SK-N-SH treated with all-trans-retinoic acid at 6 μM for 48 hours (cell line): ENCODE measurements at regions not wholly inside any gene's neighbourhood (a gene's known extent, or its start where the extent isn't known, plus 50 kb on each side); places are given as distances from the start of the nearest gene placed in this dataset.

Source experiments
- ATAC-seq: fragments of 200-7000 bp; cut with Tn5 transposase; 3 replicates; pipeline ENCODE4 v1.9.1; 2020; ENCODE audit warnings: mild to moderate bottlenecking, moderate library complexity
- ARNTL ChIP-seq: fragments of 450-650 bp; formaldehyde crosslinking; IDR thresholded peaks from 2 replicates; pipeline ENCODE4 v1.5.0; 2020; ENCODE audit warnings: low read depth, mild to moderate bottlenecking, moderate library complexity, borderline replicate concordance
- BACH2 ChIP-seq: fragments of 250-450 bp; sonication (Bioruptor Pico); IDR thresholded peaks from 2 replicates; pipeline ENCODE4 v1.9.0; 2021; ENCODE audit warnings: mild to moderate bottlenecking, borderline replicate concordance
- ESRRG ChIP-seq: fragments of 250-450 bp; sonication (Bioruptor Pico); IDR thresholded peaks from 2 replicates; pipeline ENCODE4 v1.6.1; 2021; ENCODE audit warnings: mild to moderate bottlenecking
- GLIS3 ChIP-seq: fragments of 250-450 bp; sonication (Bioruptor Pico); IDR thresholded peaks from 2 replicates; pipeline ENCODE4 v1.5.0; 2020; ENCODE audit warnings: mild to moderate bottlenecking, moderate library complexity
- OSR1 ChIP-seq: fragments of 250-450 bp; sonication (Bioruptor Pico); IDR thresholded peaks from 2 replicates; pipeline ENCODE4 v1.8.0; 2022; ENCODE audit warnings: moderate library complexity, mild to moderate bottlenecking, inconsistent platforms
- RARB ChIP-seq: fragments of 250-450 bp; sonication (Bioruptor Pico); IDR thresholded peaks from 2 replicates; pipeline ENCODE4 v1.8.0; 2021; ENCODE audit warnings: mild to moderate bottlenecking, moderate library complexity
- TCF4 ChIP-seq: fragments of 250-450 bp; sonication (Bioruptor Pico); IDR thresholded peaks from 2 replicates; pipeline ENCODE4 v1.8.0; 2021; ENCODE audit warnings: mild to moderate bottlenecking, moderate library complexity, borderline replicate concordance
- TOX ChIP-seq: fragments of 250-450 bp; sonication (Bioruptor Pico); IDR thresholded peaks from 2 replicates; pipeline ENCODE4 v1.8.0; 2021; ENCODE audit warnings: mild to moderate bottlenecking, moderate library complexity, borderline replicate concordance
- ZFP3 ChIP-seq: fragments of 250-450 bp; sonication (Bioruptor Pico); IDR thresholded peaks from 2 replicates; pipeline ENCODE4 v1.5.0; 2020; ENCODE audit warnings: mild to moderate bottlenecking, moderate library complexity
- ZFP30 ChIP-seq: fragments of 450-650 bp; formaldehyde crosslinking; IDR thresholded peaks from 2 replicates; pipeline ENCODE4 v1.5.0; 2022; ENCODE audit warnings: mild to moderate bottlenecking, moderate library complexity
- ZNF565 ChIP-seq: fragments of 450-650 bp; formaldehyde crosslinking; conservative IDR thresholded peaks from 2 replicates; pipeline ENCODE4 v1.5.0; 2020; ENCODE audit warnings: low read depth, mild to moderate bottlenecking, moderate library complexity
- ZNF70 ChIP-seq: fragments of 450-650 bp; formaldehyde crosslinking; IDR thresholded peaks from 2 replicates; pipeline ENCODE4 v1.5.0; 2020; ENCODE audit warnings: mild to moderate bottlenecking, moderate library complexity
- ZNF8 ChIP-seq: fragments of 450-650 bp; formaldehyde crosslinking; IDR thresholded peaks from 2 replicates; pipeline ENCODE4 v1.5.0; 2020; ENCODE audit warnings: mild to moderate bottlenecking, moderate library complexity
- TF ChIP-seq, protein P1 (sequence below): fragments of 250-450 bp; sonication (Bioruptor Pico); IDR thresholded peaks from 2 replicates; pipeline ENCODE4 v1.8.0; 2020; ENCODE audit warnings: mild to moderate bottlenecking, moderate library complexity, borderline replicate concordance
- TF ChIP-seq, protein P2 (sequence below): fragments of 250-450 bp; sonication (Bioruptor Pico); IDR thresholded peaks from 2 replicates; pipeline ENCODE4 v1.5.1; 2021; ENCODE audit warnings: mild to moderate bottlenecking, moderate library complexity
- TF ChIP-seq, protein P3 (sequence below): fragments of 250-450 bp; sonication (Bioruptor Pico); IDR thresholded peaks from 2 replicates; pipeline ENCODE4 v1.5.0; 2020; ENCODE audit warnings: mild to moderate bottlenecking, moderate library complexity
- TF ChIP-seq, protein P4 (sequence below): fragments of 250-450 bp; sonication (Bioruptor Pico); IDR thresholded peaks from 2 replicates; pipeline ENCODE4 v1.5.1; 2020; ENCODE audit warnings: low read depth, mild to moderate bottlenecking, moderate library complexity
- TF ChIP-seq, protein P5 (sequence below): fragments of 250-450 bp; sonication (Bioruptor Pico); IDR thresholded peaks from 2 replicates; pipeline ENCODE4 v1.8.0; 2021; ENCODE audit warnings: low read depth, mild to moderate bottlenecking, moderate library complexity, borderline replicate concordance

DNA sequence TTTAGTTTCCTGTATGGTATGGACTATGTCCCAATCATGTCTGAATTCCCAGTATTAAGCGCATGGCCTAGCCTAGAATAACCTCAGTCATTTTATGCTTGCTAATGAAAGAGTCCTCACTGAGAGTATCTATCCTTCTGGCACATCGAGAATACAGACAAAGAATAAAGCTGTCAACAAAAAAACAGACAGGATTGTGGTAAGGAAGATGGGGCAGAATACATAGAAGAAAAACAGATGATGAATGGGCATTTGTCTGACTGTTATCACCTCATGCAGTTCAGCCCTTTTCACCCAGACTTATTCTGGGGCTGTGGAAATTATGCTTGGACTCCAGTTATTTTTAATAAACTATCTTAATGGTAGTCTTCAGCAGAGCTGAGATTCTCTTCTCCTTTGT is 363.8 kb upstream of the TNC start:
- TF ChIP-seq ZNF70 (CRISPR knock-in tag) (no peak), ESRRG (no peak), RARB (CRISPR knock-in tag) (no peak), ZFP30 (no peak), TCF4 (CRISPR knock-in tag) (no peak), ZFP3 (no peak), ZNF565 (CRISPR knock-in tag) (no peak), BACH2 (CRISPR knock-in tag) (no peak), OSR1 (CRISPR knock-in tag) (no peak), GLIS3 (CRISPR knock-in tag) (no peak), ARNTL (CRISPR knock-in tag) (no peak)
- TF ChIP-seq, protein P1, sequence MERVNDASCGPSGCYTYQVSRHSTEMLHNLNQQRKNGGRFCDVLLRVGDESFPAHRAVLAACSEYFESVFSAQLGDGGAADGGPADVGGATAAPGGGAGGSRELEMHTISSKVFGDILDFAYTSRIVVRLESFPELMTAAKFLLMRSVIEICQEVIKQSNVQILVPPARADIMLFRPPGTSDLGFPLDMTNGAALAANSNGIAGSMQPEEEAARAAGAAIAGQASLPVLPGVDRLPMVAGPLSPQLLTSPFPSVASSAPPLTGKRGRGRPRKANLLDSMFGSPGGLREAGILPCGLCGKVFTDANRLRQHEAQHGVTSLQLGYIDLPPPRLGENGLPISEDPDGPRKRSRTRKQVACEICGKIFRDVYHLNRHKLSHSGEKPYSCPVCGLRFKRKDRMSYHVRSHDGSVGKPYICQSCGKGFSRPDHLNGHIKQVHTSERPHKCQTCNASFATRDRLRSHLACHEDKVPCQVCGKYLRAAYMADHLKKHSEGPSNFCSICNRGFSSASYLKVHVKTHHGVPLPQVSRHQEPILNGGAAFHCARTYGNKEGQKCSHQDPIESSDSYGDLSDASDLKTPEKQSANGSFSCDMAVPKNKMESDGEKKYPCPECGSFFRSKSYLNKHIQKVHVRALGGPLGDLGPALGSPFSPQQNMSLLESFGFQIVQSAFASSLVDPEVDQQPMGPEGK (CRISPR knock-in tag) = no peak
- TF ChIP-seq, protein P2, sequence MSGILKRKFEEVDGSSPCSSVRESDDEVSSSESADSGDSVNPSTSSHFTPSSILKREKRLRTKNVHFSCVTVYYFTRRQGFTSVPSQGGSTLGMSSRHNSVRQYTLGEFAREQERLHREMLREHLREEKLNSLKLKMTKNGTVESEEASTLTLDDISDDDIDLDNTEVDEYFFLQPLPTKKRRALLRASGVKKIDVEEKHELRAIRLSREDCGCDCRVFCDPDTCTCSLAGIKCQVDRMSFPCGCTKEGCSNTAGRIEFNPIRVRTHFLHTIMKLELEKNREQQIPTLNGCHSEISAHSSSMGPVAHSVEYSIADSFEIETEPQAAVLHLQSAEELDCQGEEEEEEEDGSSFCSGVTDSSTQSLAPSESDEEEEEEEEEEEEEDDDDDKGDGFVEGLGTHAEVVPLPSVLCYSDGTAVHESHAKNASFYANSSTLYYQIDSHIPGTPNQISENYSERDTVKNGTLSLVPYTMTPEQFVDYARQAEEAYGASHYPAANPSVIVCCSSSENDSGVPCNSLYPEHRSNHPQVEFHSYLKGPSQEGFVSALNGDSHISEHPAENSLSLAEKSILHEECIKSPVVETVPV (CRISPR knock-in tag) = no peak
- TF ChIP-seq, protein P3, sequence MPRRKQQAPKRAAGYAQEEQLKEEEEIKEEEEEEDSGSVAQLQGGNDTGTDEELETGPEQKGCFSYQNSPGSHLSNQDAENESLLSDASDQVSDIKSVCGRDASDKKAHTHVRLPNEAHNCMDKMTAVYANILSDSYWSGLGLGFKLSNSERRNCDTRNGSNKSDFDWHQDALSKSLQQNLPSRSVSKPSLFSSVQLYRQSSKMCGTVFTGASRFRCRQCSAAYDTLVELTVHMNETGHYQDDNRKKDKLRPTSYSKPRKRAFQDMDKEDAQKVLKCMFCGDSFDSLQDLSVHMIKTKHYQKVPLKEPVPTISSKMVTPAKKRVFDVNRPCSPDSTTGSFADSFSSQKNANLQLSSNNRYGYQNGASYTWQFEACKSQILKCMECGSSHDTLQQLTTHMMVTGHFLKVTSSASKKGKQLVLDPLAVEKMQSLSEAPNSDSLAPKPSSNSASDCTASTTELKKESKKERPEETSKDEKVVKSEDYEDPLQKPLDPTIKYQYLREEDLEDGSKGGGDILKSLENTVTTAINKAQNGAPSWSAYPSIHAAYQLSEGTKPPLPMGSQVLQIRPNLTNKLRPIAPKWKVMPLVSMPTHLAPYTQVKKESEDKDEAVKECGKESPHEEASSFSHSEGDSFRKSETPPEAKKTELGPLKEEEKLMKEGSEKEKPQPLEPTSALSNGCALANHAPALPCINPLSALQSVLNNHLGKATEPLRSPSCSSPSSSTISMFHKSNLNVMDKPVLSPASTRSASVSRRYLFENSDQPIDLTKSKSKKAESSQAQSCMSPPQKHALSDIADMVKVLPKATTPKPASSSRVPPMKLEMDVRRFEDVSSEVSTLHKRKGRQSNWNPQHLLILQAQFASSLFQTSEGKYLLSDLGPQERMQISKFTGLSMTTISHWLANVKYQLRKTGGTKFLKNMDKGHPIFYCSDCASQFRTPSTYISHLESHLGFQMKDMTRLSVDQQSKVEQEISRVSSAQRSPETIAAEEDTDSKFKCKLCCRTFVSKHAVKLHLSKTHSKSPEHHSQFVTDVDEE = no peak
- ATAC-seq = no peak

GRCh38 chr9:115482747-115483146 is 364.8 kb upstream of the TNC start:
- TF ChIP-seq, protein P4, sequence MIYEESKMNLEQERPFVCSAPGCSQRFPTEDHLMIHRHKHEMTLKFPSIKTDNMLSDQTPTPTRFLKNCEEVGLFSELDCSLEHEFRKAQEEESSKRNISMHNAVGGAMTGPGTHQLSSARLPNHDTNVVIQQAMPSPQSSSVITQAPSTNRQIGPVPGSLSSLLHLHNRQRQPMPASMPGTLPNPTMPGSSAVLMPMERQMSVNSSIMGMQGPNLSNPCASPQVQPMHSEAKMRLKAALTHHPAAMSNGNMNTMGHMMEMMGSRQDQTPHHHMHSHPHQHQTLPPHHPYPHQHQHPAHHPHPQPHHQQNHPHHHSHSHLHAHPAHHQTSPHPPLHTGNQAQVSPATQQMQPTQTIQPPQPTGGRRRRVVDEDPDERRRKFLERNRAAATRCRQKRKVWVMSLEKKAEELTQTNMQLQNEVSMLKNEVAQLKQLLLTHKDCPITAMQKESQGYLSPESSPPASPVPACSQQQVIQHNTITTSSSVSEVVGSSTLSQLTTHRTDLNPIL (CRISPR knock-in tag) = no peak
- TF ChIP-seq ZNF565 (CRISPR knock-in tag) (no peak), ESRRG (no peak), ZFP3 (no peak), RARB (CRISPR knock-in tag) (no peak)
- TF ChIP-seq, protein P2 (CRISPR knock-in tag) = no peak
- TF ChIP-seq, protein P5, sequence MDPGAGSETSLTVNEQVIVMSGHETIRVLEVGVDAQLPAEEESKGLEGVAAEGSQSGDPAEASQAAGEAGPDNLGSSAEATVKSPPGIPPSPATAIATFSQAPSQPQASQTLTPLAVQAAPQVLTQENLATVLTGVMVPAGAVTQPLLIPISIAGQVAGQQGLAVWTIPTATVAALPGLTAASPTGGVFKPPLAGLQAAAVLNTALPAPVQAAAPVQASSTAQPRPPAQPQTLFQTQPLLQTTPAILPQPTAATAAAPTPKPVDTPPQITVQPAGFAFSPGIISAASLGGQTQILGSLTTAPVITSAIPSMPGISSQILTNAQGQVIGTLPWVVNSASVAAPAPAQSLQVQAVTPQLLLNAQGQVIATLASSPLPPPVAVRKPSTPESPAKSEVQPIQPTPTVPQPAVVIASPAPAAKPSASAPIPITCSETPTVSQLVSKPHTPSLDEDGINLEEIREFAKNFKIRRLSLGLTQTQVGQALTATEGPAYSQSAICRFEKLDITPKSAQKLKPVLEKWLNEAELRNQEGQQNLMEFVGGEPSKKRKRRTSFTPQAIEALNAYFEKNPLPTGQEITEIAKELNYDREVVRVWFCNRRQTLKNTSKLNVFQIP = no peak
- ATAC-seq = no peak

DNA sequence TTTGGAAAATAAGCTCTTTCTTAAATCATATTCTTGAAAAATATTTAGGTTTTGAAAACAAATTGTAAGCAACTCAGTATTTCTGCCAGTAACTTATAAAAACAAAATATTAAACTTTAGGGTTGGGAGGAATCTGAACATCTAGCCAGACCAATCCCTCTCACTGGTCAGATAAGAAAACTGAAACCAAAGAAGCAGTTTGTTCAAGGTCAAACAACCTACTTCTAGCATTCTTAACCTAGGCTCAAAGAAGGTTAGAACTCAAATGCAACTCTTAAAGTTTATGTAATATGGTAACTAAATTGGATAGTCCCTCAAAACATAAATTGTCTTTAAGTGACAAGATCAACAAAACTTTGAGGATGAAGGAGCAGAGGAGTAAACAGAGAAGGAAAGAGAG is 374.9 kb upstream of the TNC start:
- TF ChIP-seq ZNF70 (CRISPR knock-in tag) = no peak
- no peak for TF ChIP-seq ZFP30
- TF ChIP-seq TOX = no peak
- TF ChIP-seq, protein P4 (CRISPR knock-in tag) = no peak
- TF ChIP-seq ZNF8 (CRISPR knock-in tag) = no peak
- no peak for TF ChIP-seq ARNTL (CRISPR knock-in tag)
- TF ChIP-seq ZNF565 (CRISPR knock-in tag) = no peak
- TF ChIP-seq, protein P1 (CRISPR knock-in tag) = no peak
- ATAC-seq = no peak
